A549 (cell line): ENCODE measurements at regions not wholly inside any gene's neighbourhood (a gene's known extent, or its start where the extent isn't known, plus 50 kb on each side); places are given as distances from the start of the nearest gene placed in this dataset.

Source experiments
- EP300 ChIP-seq, 2 experiments: fragments of >200 bp; sonication (Bioruptor Twin); formaldehyde crosslinking; IDR thresholded peaks; 2 replicates in 1 of 2; 3 replicates in 1 of 2; pipeline ENCODE4 v1.6.1; 2016 to 2017
- JUN ChIP-seq, 2 experiments: fragments of >200 bp; sonication (Bioruptor Twin); formaldehyde crosslinking; IDR thresholded peaks; 2 replicates in 1 of 2; 3 replicates in 1 of 2; pipeline ENCODE4 v1.6.1; 2016 to 2017
- KDM1A ChIP-seq: fragments of 200-600 bp; sonication (generic); IDR thresholded peaks from 2 replicates; pipeline ENCODE4 v1.6.1; 2016; ENCODE audit warnings: low read depth, mild to moderate bottlenecking
- POLR2A ChIP-seq: IDR thresholded peaks from 2 replicates; pipeline ENCODE4 v1.6.1; 2012; ENCODE audit warnings: mild to moderate bottlenecking, low read length
- RAD21 ChIP-seq, 2 experiments: fragments of >200 bp in 1 of 2; sonication (Bioruptor Twin) in 1 of 2; formaldehyde crosslinking in 1 of 2; IDR thresholded peaks in 1 of 2; conservative IDR thresholded peaks in 1 of 2; 2 replicates in 1 of 2; 3 replicates in 1 of 2; pipeline ENCODE4 v1.6.1; 2012 to 2018; ENCODE audit warnings: inconsistent platforms in 1 of 2
- TF ChIP-seq, protein P1 (sequence below): fragments of >200 bp; sonication (Bioruptor Twin); formaldehyde crosslinking; IDR thresholded peaks from 3 replicates; pipeline ENCODE4 v1.5.1; 2016
- TF ChIP-seq, protein P2 (sequence below): fragments of 450-650 bp; IDR thresholded peaks from 2 replicates; pipeline ENCODE4 v1.6.1; 2014; ENCODE audit warnings: antibody characterized with exemption
- TF ChIP-seq, protein P3 (sequence below): fragments of >200 bp; sonication (Bioruptor Twin); formaldehyde crosslinking; IDR thresholded peaks from 2 replicates; pipeline ENCODE4 v1.6.1; 2016

DNA sequence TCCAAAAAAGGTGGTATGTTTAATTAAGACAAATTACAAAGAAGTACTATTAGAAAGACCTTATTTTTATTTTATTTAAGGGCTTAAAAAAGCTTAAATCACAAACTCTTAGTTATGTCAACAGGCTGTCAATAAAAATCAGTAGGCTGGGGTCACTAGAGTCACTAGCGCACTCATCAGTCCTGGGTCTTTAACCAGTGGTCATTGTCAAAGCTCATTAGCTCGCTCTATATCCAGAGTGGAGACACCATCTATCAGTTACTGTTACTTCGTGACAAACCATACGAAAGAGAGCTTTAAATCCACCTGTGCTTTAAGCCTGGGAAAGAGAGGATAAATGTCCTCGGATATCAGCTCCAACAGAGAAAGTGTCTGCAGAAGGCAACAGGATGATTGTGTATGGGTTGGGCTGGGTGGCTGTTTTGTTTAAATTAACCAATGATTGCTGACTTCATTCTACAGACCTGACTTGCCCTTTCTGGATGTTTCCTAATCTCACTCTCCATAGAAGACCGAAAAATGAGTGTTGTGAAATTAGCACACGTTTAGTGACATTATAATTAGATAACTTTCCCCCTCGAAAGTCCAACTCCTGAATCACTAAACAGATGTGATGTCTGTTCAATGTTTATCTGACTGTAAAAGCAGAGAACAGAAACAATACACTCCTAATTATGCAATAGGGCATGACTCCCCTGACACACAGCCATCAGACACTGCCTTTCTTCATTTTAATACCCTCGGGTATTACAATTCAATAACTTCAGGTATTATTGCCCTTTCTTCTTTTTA is 123.6 kb upstream of the TNPO1 start:
- TF ChIP-seq, protein P1, sequence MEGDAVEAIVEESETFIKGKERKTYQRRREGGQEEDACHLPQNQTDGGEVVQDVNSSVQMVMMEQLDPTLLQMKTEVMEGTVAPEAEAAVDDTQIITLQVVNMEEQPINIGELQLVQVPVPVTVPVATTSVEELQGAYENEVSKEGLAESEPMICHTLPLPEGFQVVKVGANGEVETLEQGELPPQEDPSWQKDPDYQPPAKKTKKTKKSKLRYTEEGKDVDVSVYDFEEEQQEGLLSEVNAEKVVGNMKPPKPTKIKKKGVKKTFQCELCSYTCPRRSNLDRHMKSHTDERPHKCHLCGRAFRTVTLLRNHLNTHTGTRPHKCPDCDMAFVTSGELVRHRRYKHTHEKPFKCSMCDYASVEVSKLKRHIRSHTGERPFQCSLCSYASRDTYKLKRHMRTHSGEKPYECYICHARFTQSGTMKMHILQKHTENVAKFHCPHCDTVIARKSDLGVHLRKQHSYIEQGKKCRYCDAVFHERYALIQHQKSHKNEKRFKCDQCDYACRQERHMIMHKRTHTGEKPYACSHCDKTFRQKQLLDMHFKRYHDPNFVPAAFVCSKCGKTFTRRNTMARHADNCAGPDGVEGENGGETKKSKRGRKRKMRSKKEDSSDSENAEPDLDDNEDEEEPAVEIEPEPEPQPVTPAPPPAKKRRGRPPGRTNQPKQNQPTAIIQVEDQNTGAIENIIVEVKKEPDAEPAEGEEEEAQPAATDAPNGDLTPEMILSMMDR: no peak
- TF ChIP-seq, protein P2, sequence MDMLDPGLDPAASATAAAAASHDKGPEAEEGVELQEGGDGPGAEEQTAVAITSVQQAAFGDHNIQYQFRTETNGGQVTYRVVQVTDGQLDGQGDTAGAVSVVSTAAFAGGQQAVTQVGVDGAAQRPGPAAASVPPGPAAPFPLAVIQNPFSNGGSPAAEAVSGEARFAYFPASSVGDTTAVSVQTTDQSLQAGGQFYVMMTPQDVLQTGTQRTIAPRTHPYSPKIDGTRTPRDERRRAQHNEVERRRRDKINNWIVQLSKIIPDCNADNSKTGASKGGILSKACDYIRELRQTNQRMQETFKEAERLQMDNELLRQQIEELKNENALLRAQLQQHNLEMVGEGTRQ: no peak
- TF ChIP-seq RAD21 (conservative IDR thresholded peaks at IDR 0.05 in 1 of 2, IDR thresholded peaks at IDR 0.05 in 1 of 2) (no peak), EP300 (IDR thresholded peaks at IDR 0.05) (no peak), POLR2A (no peak), JUN (IDR thresholded peaks at IDR 0.05) (no peak), KDM1A (no peak)
- TF ChIP-seq, protein P3, sequence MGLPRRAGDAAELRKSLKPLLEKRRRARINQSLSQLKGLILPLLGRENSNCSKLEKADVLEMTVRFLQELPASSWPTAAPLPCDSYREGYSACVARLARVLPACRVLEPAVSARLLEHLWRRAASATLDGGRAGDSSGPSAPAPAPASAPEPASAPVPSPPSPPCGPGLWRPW: no peak
